ENCODE measurements at regions not wholly inside any gene's neighbourhood (a gene's known extent, or its start where the extent isn't known, plus 50 kb on each side); places are given as distances from the start of the nearest gene placed in this dataset.

DNA sequence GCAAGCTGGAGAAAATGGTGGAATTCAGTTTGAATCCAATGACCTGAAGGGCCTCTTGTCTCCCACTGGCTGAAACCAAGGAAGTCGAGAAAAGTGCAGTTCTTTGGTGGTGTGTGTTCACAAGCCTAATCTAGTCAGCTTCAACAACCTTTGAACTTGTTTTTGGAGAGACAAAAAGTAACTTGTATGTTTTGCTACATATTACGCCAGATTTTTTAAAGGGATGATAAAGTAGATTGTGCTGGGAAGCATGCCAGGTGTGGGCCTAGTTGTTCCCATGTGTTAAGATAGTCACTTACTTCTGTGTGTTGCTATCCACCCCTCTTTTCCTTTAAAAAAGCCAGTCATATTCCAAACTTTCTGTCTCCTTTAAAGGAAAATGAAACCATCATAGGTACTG lies 79.7 kb upstream of the FAM3C start:
- Histone ChIP-seq H3K27me3 (ENCODE audit: insufficient read depth, poor library complexity, severe bottlenecking) (no peaks in the 10 kb centered on the region), H3K4me3 (replicated peaks; ENCODE audit: insufficient read depth, low read length) (no peak overlapping the region), H3K27ac (replicated peaks) (no peak overlapping the region)
- TF ChIP-seq, protein P1, sequence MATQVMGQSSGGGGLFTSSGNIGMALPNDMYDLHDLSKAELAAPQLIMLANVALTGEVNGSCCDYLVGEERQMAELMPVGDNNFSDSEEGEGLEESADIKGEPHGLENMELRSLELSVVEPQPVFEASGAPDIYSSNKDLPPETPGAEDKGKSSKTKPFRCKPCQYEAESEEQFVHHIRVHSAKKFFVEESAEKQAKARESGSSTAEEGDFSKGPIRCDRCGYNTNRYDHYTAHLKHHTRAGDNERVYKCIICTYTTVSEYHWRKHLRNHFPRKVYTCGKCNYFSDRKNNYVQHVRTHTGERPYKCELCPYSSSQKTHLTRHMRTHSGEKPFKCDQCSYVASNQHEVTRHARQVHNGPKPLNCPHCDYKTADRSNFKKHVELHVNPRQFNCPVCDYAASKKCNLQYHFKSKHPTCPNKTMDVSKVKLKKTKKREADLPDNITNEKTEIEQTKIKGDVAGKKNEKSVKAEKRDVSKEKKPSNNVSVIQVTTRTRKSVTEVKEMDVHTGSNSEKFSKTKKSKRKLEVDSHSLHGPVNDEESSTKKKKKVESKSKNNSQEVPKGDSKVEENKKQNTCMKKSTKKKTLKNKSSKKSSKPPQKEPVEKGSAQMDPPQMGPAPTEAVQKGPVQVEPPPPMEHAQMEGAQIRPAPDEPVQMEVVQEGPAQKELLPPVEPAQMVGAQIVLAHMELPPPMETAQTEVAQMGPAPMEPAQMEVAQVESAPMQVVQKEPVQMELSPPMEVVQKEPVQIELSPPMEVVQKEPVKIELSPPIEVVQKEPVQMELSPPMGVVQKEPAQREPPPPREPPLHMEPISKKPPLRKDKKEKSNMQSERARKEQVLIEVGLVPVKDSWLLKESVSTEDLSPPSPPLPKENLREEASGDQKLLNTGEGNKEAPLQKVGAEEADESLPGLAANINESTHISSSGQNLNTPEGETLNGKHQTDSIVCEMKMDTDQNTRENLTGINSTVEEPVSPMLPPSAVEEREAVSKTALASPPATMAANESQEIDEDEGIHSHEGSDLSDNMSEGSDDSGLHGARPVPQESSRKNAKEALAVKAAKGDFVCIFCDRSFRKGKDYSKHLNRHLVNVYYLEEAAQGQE (IDR thresholded peaks at IDR 0.05; ENCODE audit: insufficient replicate concordance, low read depth), result no peak
- no peak for TF ChIP-seq POLR2AphosphoS5 (IDR thresholded peaks at IDR 0.05; ENCODE audit: low read depth)
- no peak for TF ChIP-seq GABPA (IDR thresholded peaks at IDR 0.05; ENCODE audit: low read depth)
- TF ChIP-seq CTCF (IDR thresholded peaks at IDR 0.05; ENCODE audit: insufficient read depth, low read length), result no peak
- TF ChIP-seq SPI1 (IDR thresholded peaks at IDR 0.05; ENCODE audit: borderline replicate concordance, low read depth), result no peak
- no peak for DNase-seq (ENCODE audit: low read depth in 1 of 2, low spot score in 1 of 2)

- Histone ChIP-seq H3K4me3 (replicated peaks; ENCODE audit: insufficient read depth, low read length) (no peak overlapping the region), H3K27me3 (ENCODE audit: insufficient read depth, poor library complexity, severe bottlenecking) (no peaks in the 10 kb centered on the region), H3K27ac (replicated peaks) (no peak overlapping the region)
- TF ChIP-seq, protein P1 (IDR thresholded peaks at IDR 0.05; ENCODE audit: insufficient replicate concordance, low read depth), result no peak
- TF ChIP-seq GABPA (IDR thresholded peaks at IDR 0.05; ENCODE audit: low read depth) (no peak), SPI1 (IDR thresholded peaks at IDR 0.05; ENCODE audit: borderline replicate concordance, low read depth) (no peak), POLR2AphosphoS5 (IDR thresholded peaks at IDR 0.05; ENCODE audit: low read depth) (no peak), CTCF (IDR thresholded peaks at IDR 0.05; ENCODE audit: insufficient read depth, low read length) (no peak)
- no peak for DNase-seq (ENCODE audit: low read depth in 1 of 2, low spot score in 1 of 2)
Measured at GRCh38 chr7:121474301-121474673, 78.2 kb upstream of the FAM3C start.

GRCh38 chr7:121473645-121474300 lies 77.7 kb upstream of the FAM3C start:
- no peak for TF ChIP-seq SPI1 (IDR thresholded peaks at IDR 0.05; ENCODE audit: borderline replicate concordance, low read depth)
- TF ChIP-seq GABPA (IDR thresholded peaks at IDR 0.05; ENCODE audit: low read depth), result no peak
- TF ChIP-seq POLR2AphosphoS5 (IDR thresholded peaks at IDR 0.05; ENCODE audit: low read depth), result no peak
- TF ChIP-seq, protein P1 (IDR thresholded peaks at IDR 0.05; ENCODE audit: insufficient replicate concordance, low read depth), result no peak
- DNase-seq (ENCODE audit: low read depth in 1 of 2, low spot score in 1 of 2), result no peak
- H3K27ac ChIP-seq (replicated peaks), result no peak overlapping the region
- no peak overlapping the region for H3K4me3 ChIP-seq (replicated peaks; ENCODE audit: insufficient read depth, low read length)
- no peaks in the 10 kb centered on the region for H3K27me3 ChIP-seq (ENCODE audit: insufficient read depth, poor library complexity, severe bottlenecking)
